Fibroblast of villous mesenchyme (primary cell): ENCODE measurements at regions not wholly inside any gene's neighbourhood (a gene's known extent, or its start where the extent isn't known, plus 50 kb on each side); places are given as distances from the start of the nearest gene placed in this dataset. TPM values are rescaled to one million over a fixed set of nuclear protein-coding genes. Genes with fewer than 3 reads are reported as not detected.

Experiments used
- DNase-seq: peaks from one replicate; pipeline ENCODE4 v3.0.0-alpha.2; 2010; ENCODE audit warnings: low read depth
- H3K4me3 ChIP-seq: 2 replicates; pipeline ENCODE4 v1.5.1; 2011; ENCODE audit warnings: low read depth, mild to moderate bottlenecking, low read length
- CTCF ChIP-seq: IDR thresholded peaks from 2 replicates; pipeline ENCODE4 v1.5.1; 2012; ENCODE audit warnings: low read depth, mild to moderate bottlenecking, low read length; ENCODE audit not compliant: insufficient read depth
- small RNA-seq: library from RNA; depleted of rRNA; stranded (forward); fragments of <200 nt; gene quantifications from one replicate; pipeline ENCODE3, GENCODE V24; 2012

DNA sequence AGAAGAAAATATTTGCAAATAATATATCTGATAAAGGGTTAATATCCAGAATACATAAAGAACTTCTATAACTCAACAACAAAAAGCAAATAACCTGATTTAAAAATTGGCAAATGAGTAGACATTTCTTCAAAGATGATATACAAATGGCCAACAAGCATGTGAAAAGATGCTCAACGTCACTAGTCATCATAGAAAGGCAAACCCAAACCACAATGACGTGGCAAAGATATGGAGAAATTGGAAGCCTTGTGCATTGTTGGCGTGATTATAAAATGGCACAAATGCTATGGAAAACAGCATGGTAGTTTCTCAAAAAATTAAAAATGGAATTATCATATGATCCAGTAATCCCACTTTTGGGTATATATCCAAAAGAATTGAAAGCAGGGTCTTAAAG, 466.3 kb downstream of the TBC1D22A start:
- no peak for DNase-seq
- TF ChIP-seq CTCF = no peak
- H3K4me3 ChIP-seq = no peak overlapping the region

- DNase-seq = no peak
- no peak for TF ChIP-seq CTCF
- H3K4me3 ChIP-seq = no peak overlapping the region
Measured at GRCh38 chr22:47225931-47226633, 463.6 kb downstream of the TBC1D22A start.

GRCh38 chr22:47225080-47225930, 462.9 kb downstream of the TBC1D22A start:
- no peak overlapping the region for H3K4me3 ChIP-seq
- TF ChIP-seq CTCF = no peak
- DNase-seq = no peak

Small RNA genes lying in the stretch of these regions (small RNA-seq; reads per million reads assigned to genes)
- gene MIR3201 = not detected
- gene MIR3667 = not detected
- gene MIR4535 = not detected
